Kidney epithelial cell (primary cell): ENCODE measurements at regions not wholly inside any gene's neighbourhood (a gene's known extent, or its start where the extent isn't known, plus 50 kb on each side); places are given as distances from the start of the nearest gene placed in this dataset.
"Not testable (repeated sequence)": the region's sequence is repeated elsewhere in the genome, so short reads cannot be mapped to it uniquely, and the experiment has no call there.

Source experiments
- DNase-seq: peaks from one replicate; pipeline ENCODE4 v3.0.0-alpha.2; 2010; ENCODE audit warnings: low read depth
- H3K27me3 ChIP-seq: 2 replicates; pipeline ENCODE4 v1.6.0; 2011; ENCODE audit warnings: low read length; ENCODE audit not compliant: control insufficient read depth, insufficient read depth
- H3K36me3 ChIP-seq: 2 replicates; pipeline ENCODE4 v1.5.1; 2011; ENCODE audit warnings: low read length; ENCODE audit not compliant: control insufficient read depth, insufficient read depth
- H3K4me3 ChIP-seq: 2 replicates; pipeline ENCODE4 v1.5.1; 2011; ENCODE audit warnings: low read depth, mild to moderate bottlenecking, control low read depth, low read length
- CTCF ChIP-seq: IDR thresholded peaks from 2 replicates; pipeline ENCODE4 v1.5.1; 2011; ENCODE audit warnings: mild to moderate bottlenecking, moderate library complexity, low read length, control low read depth, inconsistent platforms; ENCODE audit not compliant: insufficient read depth, poor library complexity, severe bottlenecking

- Histone ChIP-seq H3K27me3 (no peaks in the 10 kb centered on the region), H3K36me3 (no peaks in the 10 kb centered on the region), H3K4me3 (no peak overlapping the region)
- DNase-seq = no peak
- no peak for TF ChIP-seq CTCF
Measured at GRCh38 chr1:79239840-79240239, 233.3 kb upstream of the ADGRL4 start.

- Histone ChIP-seq H3K36me3 (no peaks in the 10 kb centered on the region), H3K4me3 (no peak overlapping the region), H3K27me3 (no peaks in the 10 kb centered on the region)
- TF ChIP-seq CTCF = no peak
- no peak for DNase-seq
Measured at GRCh38 chr1:79235301-79236002, 228.9 kb upstream of the ADGRL4 start.

GRCh38 chr1:79232818-79233217 lies 226.3 kb upstream of the ADGRL4 start:
- TF ChIP-seq CTCF = no peak
- Histone ChIP-seq H3K36me3 (no peaks in the 10 kb centered on the region), H3K4me3 (no peak overlapping the region), H3K27me3 (no peaks in the 10 kb centered on the region)
- DNase-seq = no peak

- H3K27me3 ChIP-seq, H3K4me3 ChIP-seq, H3K36me3 ChIP-seq, DNase-seq: not testable (repeated sequence)
Measured at GRCh38 chr1:79230751-79231150, 224.2 kb upstream of the ADGRL4 start.

GRCh38 chr1:79226963-79227362 lies 220.4 kb upstream of the ADGRL4 start:
- H3K36me3 ChIP-seq = no peaks in the 10 kb centered on the region
- no peaks in the 10 kb centered on the region for H3K27me3 ChIP-seq
- no peak for DNase-seq
- H3K4me3 ChIP-seq = no peak overlapping the region
- TF ChIP-seq CTCF = no peak

GRCh38 chr1:79224537-79224936 lies 218.0 kb upstream of the ADGRL4 start:
- no peak for DNase-seq
- Histone ChIP-seq H3K27me3 (no peaks in the 10 kb centered on the region), H3K36me3 (no peaks in the 10 kb centered on the region), H3K4me3 (no peak overlapping the region)
- no peak for TF ChIP-seq CTCF
